Endothelial cell of umbilical vein (primary cell): ENCODE measurements at regions not wholly inside any gene's neighbourhood (a gene's known extent, or its start where the extent isn't known, plus 50 kb on each side); places are given as distances from the start of the nearest gene placed in this dataset.

ENCODE experiments used
- BruUV-seq: library from RNA; stranded (reverse); fragments of 400-500 nt; replicated peaks from 2 replicates; lab custom pipeline; 2021; lab: Mats Ljungman, UMichigan
- CTCF ChIA-PET: fragments of 300-600, 350-600 bp; sonication (Branson Sonifier 250); formaldehyde crosslinking; loops from one replicate; lab custom pipeline; 2021; ENCODE audit warnings: antibody characterized with exemption, inconsistent platforms; lab: Charles Lee
- POLR2A ChIA-PET: fragments of 300-600, 350-600 bp; sonication (Branson Sonifier 250); formaldehyde crosslinking; loops from one replicate; lab custom pipeline; 2021; ENCODE audit warnings: antibody characterized with exemption, inconsistent platforms; lab: Charles Lee
- DNase-seq: peaks from one replicate; pipeline ENCODE4 v3.0.0-alpha.2; 2011; ENCODE audit warnings: low read depth, low spot score
- FAIRE-seq: peaks from 2 replicates; lab custom pipeline; 2011; peaks lifted over from hg19 to GRCh38; lab: Jason Lieb, UNC
- H2AFZ ChIP-seq: 2 replicates; pipeline ENCODE4 v1.6.0; 2012; ENCODE audit warnings: low read depth, low read length, control low read depth, inconsistent platforms
- H3K27ac ChIP-seq: 2 replicates; pipeline ENCODE4 v1.5.1; 2011; ENCODE audit warnings: low read depth, mild to moderate bottlenecking, control low read depth, low read length, moderate library complexity; ENCODE audit not compliant: insufficient read depth
- H3K27me3 ChIP-seq, 2 experiments: 2 replicates each; pipeline versions ENCODE4 v1.6.0 to v1.6.1; 2011; ENCODE audit warnings: low read length in 2 of 2, mixed read lengths in 1 of 2; ENCODE audit not compliant: control insufficient read depth in 2 of 2, insufficient read depth in 2 of 2
- H3K36me3 ChIP-seq, 2 experiments: 2 replicates in 1 of 2; 3 replicates in 1 of 2; pipeline ENCODE4 v1.5.1; 2011; ENCODE audit warnings: low read length in 2 of 2, mild to moderate bottlenecking in 1 of 2, moderate library complexity in 1 of 2; ENCODE audit not compliant: control insufficient read depth in 2 of 2, insufficient read depth in 2 of 2; ENCODE audit errors: extremely low read depth in 1 of 2
- H3K4me1 ChIP-seq: 3 replicates; pipeline ENCODE4 v1.5.1; 2011; ENCODE audit warnings: mild to moderate bottlenecking, low read length; ENCODE audit not compliant: control insufficient read depth, insufficient read depth; ENCODE audit errors: extremely low read depth
- H3K4me2 ChIP-seq: 2 replicates; pipeline ENCODE4 v1.6.1; 2011; ENCODE audit warnings: low read length, control low read depth, mixed read lengths; ENCODE audit not compliant: insufficient read depth
- H3K4me3 ChIP-seq, 3 experiments: fragments of 200-600 bp in 1 of 3; sonication (generic), shearing (Covaris generic) in 1 of 3; replicated peaks in 1 of 3; 2 replicates each; pipeline ENCODE4 v1.5.1; 2011 to 2016; ENCODE audit warnings: control low read depth in 3 of 3, low read length in 3 of 3, mild to moderate bottlenecking in 2 of 3, inconsistent platforms in 1 of 3, low read depth in 1 of 3, moderate library complexity in 1 of 3; ENCODE audit not compliant: insufficient read depth in 1 of 3
- H3K79me2 ChIP-seq: 2 replicates; pipeline ENCODE4 v1.6.0; 2012; ENCODE audit warnings: low read length, inconsistent platforms; ENCODE audit not compliant: control insufficient read depth, insufficient read depth
- H3K9ac ChIP-seq: replicated peaks from 2 replicates; pipeline ENCODE3; 2011; ENCODE audit warnings: low read length, control low read depth; ENCODE audit not compliant: insufficient read depth; ENCODE audit errors: extremely low read depth
- H3K9me1 ChIP-seq: replicated peaks from 3 replicates; pipeline ENCODE4 v1.6.0; 2011; ENCODE audit warnings: mild to moderate bottlenecking, low read length; ENCODE audit not compliant: control insufficient read depth, insufficient read depth; ENCODE audit errors: extremely low read depth
- H3K9me3 ChIP-seq: replicated peaks from 2 replicates; pipeline ENCODE4 v1.5.1; 2012; ENCODE audit warnings: low read length, inconsistent platforms; ENCODE audit not compliant: control insufficient read depth, insufficient read depth
- H4K20me1 ChIP-seq: replicated peaks from 2 replicates; pipeline ENCODE3; 2011; ENCODE audit warnings: mild to moderate bottlenecking, low read length; ENCODE audit not compliant: control insufficient read depth, insufficient read depth; ENCODE audit errors: extremely low read depth
- EZH2 ChIP-seq: IDR thresholded peaks from 2 replicates; pipeline ENCODE4 v1.6.1; 2012; ENCODE audit warnings: borderline replicate concordance, low read depth, mild to moderate bottlenecking, moderate library complexity, low read length, inconsistent platforms; ENCODE audit not compliant: severe bottlenecking
- FOS ChIP-seq: IDR thresholded peaks from 2 replicates; pipeline ENCODE4 v1.6.1; 2011; ENCODE audit warnings: mild to moderate bottlenecking, low read length, moderate library complexity, borderline replicate concordance; ENCODE audit not compliant: insufficient read depth
- GATA2 ChIP-seq: IDR thresholded peaks from 2 replicates; pipeline ENCODE4 v1.7.0; 2011; ENCODE audit warnings: low read depth, mild to moderate bottlenecking, moderate library complexity, mixed read lengths, low read length; ENCODE audit not compliant: insufficient read length, insufficient read depth
- JUN ChIP-seq: IDR thresholded peaks from 2 replicates; pipeline ENCODE4 v1.6.1; 2011; ENCODE audit warnings: borderline replicate concordance, low read depth; ENCODE audit not compliant: insufficient read length, insufficient read depth
- MAX ChIP-seq: IDR thresholded peaks from 2 replicates; pipeline ENCODE4 v1.6.1; 2011; ENCODE audit not compliant: insufficient read depth, insufficient read length
- MYC ChIP-seq: IDR thresholded peaks from one replicate; pipeline ENCODE4 v1.6.1; 2011; ENCODE audit warnings: mild to moderate bottlenecking, low read depth, low read length
- POLR2A ChIP-seq: IDR thresholded peaks from 2 replicates; pipeline ENCODE4 v1.6.1; 2012; ENCODE audit warnings: low read depth, mild to moderate bottlenecking, control low read depth, low read length
- POLR2AphosphoS5 ChIP-seq: IDR thresholded peaks from 2 replicates; pipeline ENCODE4 v1.6.1; 2012; ENCODE audit warnings: low read depth, mild to moderate bottlenecking, control low read depth, low read length, moderate library complexity; ENCODE audit not compliant: insufficient read depth
- dilution Hi-C: fragments of 300-500 bp; cut with MboI; formaldehyde crosslinking; loops from one replicate; pipeline ENCODE4 v1.15.0; 2019; ENCODE audit warnings: low sequenced_read_pairs; ENCODE audit not compliant: extremely low pct_ligation_motif_present
- intact Hi-C: fragments of 100-400 bp; cut with micrococcal nuclease; formaldehyde crosslinking; loops from one replicate; pipeline ENCODE4 v1.10.0; 2022
- TF ChIP-seq, protein P1 (sequence below), 2 donors: IDR thresholded peaks; 1 replicate in 1 of 2; 2 replicates in 1 of 2; pipeline ENCODE4 v1.5.1; 2011; ENCODE audit warnings: low read length in 2 of 2, mild to moderate bottlenecking in 2 of 2, moderate library complexity in 2 of 2, control low read depth in 1 of 2, inconsistent platforms in 1 of 2, low read depth in 1 of 2; ENCODE audit not compliant: insufficient read depth in 1 of 2; ENCODE audit errors: extremely low read depth in 1 of 2

DNA sequence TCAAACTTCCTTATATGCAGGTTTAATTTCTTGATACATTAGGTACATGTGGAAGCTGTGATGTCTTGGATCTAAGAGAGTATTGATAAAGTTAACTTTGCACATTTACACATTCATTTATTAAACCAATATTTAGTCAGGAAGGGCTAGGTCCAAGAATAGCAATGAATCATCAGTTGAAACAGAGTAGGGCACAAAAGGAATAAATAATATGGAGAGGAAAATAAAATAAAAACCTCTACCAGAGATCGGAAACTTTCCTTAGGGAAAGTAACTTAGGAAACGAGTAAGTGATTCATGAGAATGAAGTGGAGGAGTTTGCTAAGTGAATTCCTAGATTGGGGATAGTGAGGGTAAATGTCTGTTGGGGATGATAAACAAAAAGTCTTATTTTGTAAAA, 259.4 kb upstream of the DACH1 start:
- DNase-seq: peak; percentile 59
- Histone ChIP-seq H2AFZ (no peak overlapping the region), H3K4me3 (no peak overlapping the region), H3K9me1 (no peaks in the 10 kb centered on the region), H3K9me3 (no peaks in the 10 kb centered on the region), H3K9ac (no peak overlapping the region), H3K36me3 (no peaks in the 10 kb centered on the region), H3K4me1 (peaks cover 11% of the 10 kb centered on the region), H4K20me1 (no peaks in the 10 kb centered on the region), H3K4me2 (peak overlapping the region; percentile 22), H3K27ac (no peak overlapping the region), H3K27me3 (no peaks in the 10 kb centered on the region), H3K79me2 (no peaks in the 10 kb centered on the region)
- ChIA-PET CTCF (interaction anchor here (2.1 kb wide), 1 partner anchor 12 kb away, joined by 6 read pairs; no protein-coding TSS in a partner anchor), POLR2A (no interaction called here)
- no TSS peak for BruUV-seq
- dilution Hi-C loops: no loop called here
- TF ChIP-seq JUN (no peak), FOS (peak; percentile 49), MYC (no peak)
- FAIRE-seq: peak; percentile 63
- intact Hi-C loops: no loop called here

DNA sequence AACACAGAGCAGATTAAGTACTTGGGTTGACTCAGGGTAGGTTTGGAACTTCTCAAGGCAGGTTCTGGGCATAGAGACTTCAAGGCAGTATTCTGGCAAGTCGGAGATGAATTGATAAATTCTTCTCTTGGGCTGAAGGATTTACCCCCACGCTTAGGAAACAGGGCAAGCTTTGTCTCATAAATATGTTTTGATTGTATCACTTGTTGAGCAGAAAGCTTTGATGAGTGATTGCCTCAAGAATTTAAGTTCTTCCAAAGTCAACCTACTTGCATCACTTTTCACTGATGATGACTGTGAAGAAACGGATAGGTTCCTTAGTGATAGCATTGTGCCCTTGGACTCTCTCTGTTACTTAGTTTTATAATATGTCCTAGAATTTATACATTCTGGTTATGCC, 258.6 kb upstream of the DACH1 start:
- H3K27me3 ChIP-seq: no peaks in the 10 kb centered on the region
- peak; percentile 44 for FAIRE-seq
- H3K4me1 ChIP-seq: peaks cover 11% of the 10 kb centered on the region
- dilution Hi-C loops: no loop called here
- no peaks in the 10 kb centered on the region for H3K36me3 ChIP-seq
- BruUV-seq: no TSS peak
- no peaks in the 10 kb centered on the region for H3K9me1 ChIP-seq
- POLR2A ChIA-PET: no interaction called here
- H3K9ac ChIP-seq: no peak overlapping the region
- no peak overlapping the region for H3K4me2 ChIP-seq
- no peak overlapping the region for H3K27ac ChIP-seq
- no peaks in the 10 kb centered on the region for H4K20me1 ChIP-seq
- no peaks in the 10 kb centered on the region for H3K9me3 ChIP-seq
- no peaks in the 10 kb centered on the region for H3K79me2 ChIP-seq
- no peak overlapping the region for H2AFZ ChIP-seq
- TF ChIP-seq POLR2A (no peak), MAX (no peak), JUN (no peak), EZH2 (no peak), POLR2AphosphoS5 (no peak), MYC (no peak), FOS (no peak), GATA2 (no peak)
- TF ChIP-seq, protein P1, sequence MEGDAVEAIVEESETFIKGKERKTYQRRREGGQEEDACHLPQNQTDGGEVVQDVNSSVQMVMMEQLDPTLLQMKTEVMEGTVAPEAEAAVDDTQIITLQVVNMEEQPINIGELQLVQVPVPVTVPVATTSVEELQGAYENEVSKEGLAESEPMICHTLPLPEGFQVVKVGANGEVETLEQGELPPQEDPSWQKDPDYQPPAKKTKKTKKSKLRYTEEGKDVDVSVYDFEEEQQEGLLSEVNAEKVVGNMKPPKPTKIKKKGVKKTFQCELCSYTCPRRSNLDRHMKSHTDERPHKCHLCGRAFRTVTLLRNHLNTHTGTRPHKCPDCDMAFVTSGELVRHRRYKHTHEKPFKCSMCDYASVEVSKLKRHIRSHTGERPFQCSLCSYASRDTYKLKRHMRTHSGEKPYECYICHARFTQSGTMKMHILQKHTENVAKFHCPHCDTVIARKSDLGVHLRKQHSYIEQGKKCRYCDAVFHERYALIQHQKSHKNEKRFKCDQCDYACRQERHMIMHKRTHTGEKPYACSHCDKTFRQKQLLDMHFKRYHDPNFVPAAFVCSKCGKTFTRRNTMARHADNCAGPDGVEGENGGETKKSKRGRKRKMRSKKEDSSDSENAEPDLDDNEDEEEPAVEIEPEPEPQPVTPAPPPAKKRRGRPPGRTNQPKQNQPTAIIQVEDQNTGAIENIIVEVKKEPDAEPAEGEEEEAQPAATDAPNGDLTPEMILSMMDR (IDR thresholded peaks at IDR 0.05; ENCODE audit: extremely low read depth in 1 of 2, insufficient read depth in 1 of 2, low read depth in 1 of 2, low read length in 2 of 2): no peak
- H3K4me3 ChIP-seq: no peak overlapping the region
- intact Hi-C loops: no loop called here
- no peak for DNase-seq
- CTCF ChIA-PET: interaction anchor here (2.1 kb wide), 1 partner anchor 11 kb away, joined by 6 read pairs; no protein-coding TSS in a partner anchor
